OCI-LY7 (cell line): ENCODE measurements at regions not wholly inside any gene's neighbourhood (a gene's known extent, or its start where the extent isn't known, plus 50 kb on each side); places are given as distances from the start of the nearest gene placed in this dataset.

ENCODE experiments used
- BruUV-seq: library from RNA; stranded (reverse); fragments of 400-500 nt; replicated peaks from 2 replicates; lab custom pipeline; 2021; lab: Mats Ljungman, UMichigan
- CTCF ChIA-PET: fragments of 300-600 bp; sonication (Branson Sonifier 250); formaldehyde crosslinking; loops from one replicate; lab custom pipeline; 2022; ENCODE audit warnings: antibody characterized with exemption; ENCODE audit not compliant: unreplicated experiment; lab: Charles Lee
- POLR2A ChIA-PET: fragments of 300-600 bp; sonication (Branson Sonifier 250); formaldehyde crosslinking; loops from one replicate; lab custom pipeline; 2022; ENCODE audit warnings: antibody characterized with exemption; lab: Charles Lee
- DNase-seq: peaks from one replicate; pipeline ENCODE4 v3.0.0-alpha.2; 2015; ENCODE audit warnings: low spot score
- H2AFZ ChIP-seq: fragments of 200-600 bp; sonication (generic), shearing (Covaris generic); 2 replicates; pipeline ENCODE4 v1.6.1; 2014; ENCODE audit warnings: mild to moderate bottlenecking, antibody characterized with exemption, low read length, moderate library complexity
- H3K27ac ChIP-seq: fragments of 200-600 bp; sonication (generic); 2 replicates; pipeline ENCODE4 v1.5.1; 2014; ENCODE audit warnings: mixed run types, low read depth, mild to moderate bottlenecking, moderate library complexity, low read length, inconsistent platforms; ENCODE audit not compliant: poor library complexity, severe bottlenecking
- H3K36me3 ChIP-seq: fragments of 200-600 bp; sonication (generic); 2 replicates; pipeline ENCODE4 v1.6.1; 2014; ENCODE audit warnings: mild to moderate bottlenecking, antibody characterized with exemption, low read length, moderate library complexity, mixed read lengths; ENCODE audit not compliant: insufficient read depth
- H3K4me1 ChIP-seq: fragments of 200-600 bp; sonication (generic); 2 replicates; pipeline ENCODE4 v1.5.1; 2014; ENCODE audit warnings: mild to moderate bottlenecking, low read length; ENCODE audit not compliant: insufficient read depth, poor library complexity, severe bottlenecking
- H3K4me2 ChIP-seq: fragments of 200-600 bp; sonication (generic); 2 replicates; pipeline ENCODE4 v1.6.1; 2014; ENCODE audit warnings: mild to moderate bottlenecking, low read length
- H3K4me3 ChIP-seq: fragments of 200-600 bp; sonication (generic); 2 replicates; pipeline ENCODE4 v1.5.1; 2014; ENCODE audit warnings: mild to moderate bottlenecking, low read depth, low read length; ENCODE audit not compliant: poor library complexity, severe bottlenecking
- H3K79me2 ChIP-seq: fragments of 200-600 bp; sonication (generic); 2 replicates; pipeline ENCODE4 v1.6.1; 2016; ENCODE audit warnings: low read depth, mild to moderate bottlenecking, low read length, moderate library complexity, mixed read lengths; ENCODE audit not compliant: insufficient read depth
- H3K9me2 ChIP-seq: fragments of 200-600 bp; sonication (generic); 2 replicates; pipeline ENCODE4 v1.6.1; 2016; ENCODE audit warnings: mild to moderate bottlenecking, low read length, mixed read lengths; ENCODE audit not compliant: insufficient read depth
- H3K9me3 ChIP-seq: fragments of 200-600 bp; sonication (generic); 2 replicates; pipeline ENCODE4 v1.6.1; 2014; ENCODE audit warnings: mild to moderate bottlenecking, mixed run types, low read length, mixed read lengths
- H4K20me1 ChIP-seq: fragments of 200-600 bp; sonication (generic); 2 replicates; pipeline ENCODE4 v1.6.1; 2014; ENCODE audit warnings: mild to moderate bottlenecking, antibody characterized with exemption, low read length, moderate library complexity, mixed read lengths; ENCODE audit not compliant: insufficient read depth
- CTCF ChIP-seq: fragments of 200-600 bp; sonication (generic); conservative IDR thresholded peaks from 2 replicates; pipeline ENCODE4 v1.5.1; 2014; ENCODE audit warnings: mild to moderate bottlenecking, antibody characterized with exemption, low read length, moderate library complexity, mixed read lengths
- EZH2phosphoT487 ChIP-seq: fragments of 200-600 bp; sonication (generic); IDR thresholded peaks from 2 replicates; pipeline ENCODE4 v1.6.1; 2018; ENCODE audit warnings: low read depth, borderline replicate concordance, mild to moderate bottlenecking, mixed run types, antibody characterized with exemption, low read length, moderate library complexity, mixed read lengths
- intact Hi-C: fragments of 100-400 bp; cut with micrococcal nuclease; formaldehyde crosslinking; loops from one replicate; pipeline ENCODE4 v1.10.0; 2022; ENCODE audit not compliant: unreplicated experiment

GRCh38 chr6:41474213-41474933, 71.8 kb upstream of the FOXP4 start:
- TF ChIP-seq CTCF (no peak), EZH2phosphoT487 (no peak)
- Histone ChIP-seq H3K4me2 (no peak overlapping the region), H3K9me2 (no peaks in the 10 kb centered on the region), H3K9me3 (no peaks in the 10 kb centered on the region), H3K4me3 (no peak overlapping the region), H3K4me1 (no peaks in the 10 kb centered on the region), H4K20me1 (no peaks in the 10 kb centered on the region), H3K79me2 (no peaks in the 10 kb centered on the region), H2AFZ (no peak overlapping the region), H3K36me3 (no peaks in the 10 kb centered on the region), H3K27ac (no peak overlapping the region)
- intact Hi-C loops = no loop called here
- DNase-seq = no peak
- no TSS peak for BruUV-seq
- ChIA-PET CTCF (no interaction called here), POLR2A (interaction anchor here (0.7 kb wide), 1 partner anchor 10 kb away, joined by 5 read pairs; no protein-coding TSS in a partner anchor)

- no peak overlapping the region for H3K27ac ChIP-seq
- no peak for DNase-seq
- TF ChIP-seq EZH2phosphoT487 = no peak
- no peak for TF ChIP-seq CTCF
- no peaks in the 10 kb centered on the region for H3K79me2 ChIP-seq
- no peaks in the 10 kb centered on the region for H3K36me3 ChIP-seq
- ChIA-PET POLR2A (no interaction called here), CTCF (no interaction called here)
- no peaks in the 10 kb centered on the region for H3K4me1 ChIP-seq
- no peaks in the 10 kb centered on the region for H3K9me3 ChIP-seq
- H3K4me2 ChIP-seq = no peak overlapping the region
- BruUV-seq = no TSS peak
- intact Hi-C loops = no loop called here
- no peaks in the 10 kb centered on the region for H3K9me2 ChIP-seq
- H4K20me1 ChIP-seq = no peaks in the 10 kb centered on the region
- no peak overlapping the region for H2AFZ ChIP-seq
- no peak overlapping the region for H3K4me3 ChIP-seq
These were observed 71.0 kb upstream of the FOXP4 start for GRCh38 chr6:41475164-41475563.

- Histone ChIP-seq H3K4me2 (no peak overlapping the region), H3K4me3 (no peak overlapping the region), H2AFZ (no peak overlapping the region), H3K9me2 (no peaks in the 10 kb centered on the region), H3K79me2 (no peaks in the 10 kb centered on the region), H3K4me1 (no peaks in the 10 kb centered on the region), H3K36me3 (no peaks in the 10 kb centered on the region), H4K20me1 (no peaks in the 10 kb centered on the region), H3K9me3 (no peaks in the 10 kb centered on the region), H3K27ac (no peak overlapping the region)
- ChIA-PET POLR2A (no interaction called here), CTCF (interaction anchor here (0.6 kb wide), 1 partner anchor 9 kb away, joined by 3 read pairs; no protein-coding TSS in a partner anchor)
- intact Hi-C loops = no loop called here
- no TSS peak for BruUV-seq
- no peak for DNase-seq
- TF ChIP-seq EZH2phosphoT487 (no peak), CTCF (no peak)
These were observed 70.3 kb upstream of the FOXP4 start for GRCh38 chr6:41475737-41476357.
